ENCODE measurements at regions not wholly inside any gene's neighbourhood (a gene's known extent, or its start where the extent isn't known, plus 50 kb on each side); places are given as distances from the start of the nearest gene placed in this dataset.

DNA sequence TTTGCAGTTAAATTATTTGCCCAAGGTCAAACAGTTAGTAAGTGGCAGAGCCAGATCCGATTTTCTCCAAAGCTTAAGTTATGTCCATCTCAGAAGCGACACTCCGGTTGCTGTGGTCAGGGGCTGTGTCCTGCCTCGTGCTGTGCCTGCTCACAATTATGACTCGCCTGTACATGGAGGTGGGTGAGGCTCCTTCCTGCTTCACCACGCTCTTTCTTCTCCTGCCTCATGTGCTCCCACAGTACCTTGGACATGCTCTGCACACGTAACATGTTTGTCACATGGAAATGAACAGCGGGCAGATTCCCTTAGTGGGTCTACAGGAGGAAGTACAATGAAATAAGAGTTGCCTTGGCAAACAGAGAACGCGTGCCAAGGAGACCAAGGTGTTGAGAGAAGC, 62.2 kb upstream of the CCND2 start:
- Histone ChIP-seq H3K4me3 (ENCODE audit: low read length in 3 of 3) (no peak overlapping the region), H3K9me3 (ENCODE audit: control insufficient read depth in 3 of 3, low read length in 3 of 3) (no peaks in the 10 kb centered on the region), H3K27me3 (ENCODE audit: control insufficient read depth in 3 of 3, insufficient read depth in 3 of 3, low read length in 3 of 3) (peaks cover 4 to 27% (median 14%) of the 10 kb centered on the region in 3 donors), H3K4me1 (ENCODE audit: control insufficient read depth in 3 of 3, insufficient read depth in 3 of 3, low read length in 3 of 3) (no peaks in the 10 kb centered on the region), H3K27ac (ENCODE audit: low read depth, low read length) (no peak overlapping the region), H3K36me3 (ENCODE audit: control insufficient read depth in 3 of 3, insufficient read depth in 3 of 3, low read length in 3 of 3) (no peaks in the 10 kb centered on the region), H3K9ac (ENCODE audit: low read depth in 1 of 3, low read length in 3 of 3) (no peak overlapping the region)

DNA sequence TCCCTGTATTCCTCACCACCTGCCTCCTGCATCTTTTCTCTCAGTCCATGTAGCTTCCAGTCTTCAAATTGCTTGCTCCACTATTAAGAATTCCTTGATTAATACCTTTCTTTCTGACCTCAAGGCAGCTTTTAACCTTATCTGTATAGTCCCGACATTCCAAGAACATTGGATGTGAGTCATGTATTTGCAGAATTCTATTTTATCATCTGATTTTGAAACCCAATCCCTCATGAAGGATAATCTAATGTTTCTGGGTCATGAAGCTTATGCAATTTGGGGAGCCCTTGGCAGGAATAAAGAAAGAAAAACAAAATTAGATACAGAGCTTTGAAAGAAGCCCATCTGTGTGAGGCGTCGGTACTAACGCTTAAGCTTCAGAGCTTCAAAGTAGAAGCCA, 63.4 kb upstream of the CCND2 start:
- H3K9me3 ChIP-seq (ENCODE audit: control insufficient read depth in 3 of 3, low read length in 3 of 3) = no peaks in the 10 kb centered on the region
- H3K4me1 ChIP-seq (ENCODE audit: control insufficient read depth in 3 of 3, insufficient read depth in 3 of 3, low read length in 3 of 3) = no peaks in the 10 kb centered on the region
- no peak overlapping the region for H3K27ac ChIP-seq (ENCODE audit: low read depth, low read length)
- H3K9ac ChIP-seq (ENCODE audit: low read depth in 1 of 3, low read length in 3 of 3) = no peak overlapping the region
- H3K4me3 ChIP-seq (ENCODE audit: low read length in 3 of 3) = no peak overlapping the region
- no peaks in the 10 kb centered on the region for H3K36me3 ChIP-seq (ENCODE audit: control insufficient read depth in 3 of 3, insufficient read depth in 3 of 3, low read length in 3 of 3)
- peaks cover 8 to 29% (median 17%) of the 10 kb centered on the region in 3 donors for H3K27me3 ChIP-seq (ENCODE audit: control insufficient read depth in 3 of 3, insufficient read depth in 3 of 3, low read length in 3 of 3)

DNA sequence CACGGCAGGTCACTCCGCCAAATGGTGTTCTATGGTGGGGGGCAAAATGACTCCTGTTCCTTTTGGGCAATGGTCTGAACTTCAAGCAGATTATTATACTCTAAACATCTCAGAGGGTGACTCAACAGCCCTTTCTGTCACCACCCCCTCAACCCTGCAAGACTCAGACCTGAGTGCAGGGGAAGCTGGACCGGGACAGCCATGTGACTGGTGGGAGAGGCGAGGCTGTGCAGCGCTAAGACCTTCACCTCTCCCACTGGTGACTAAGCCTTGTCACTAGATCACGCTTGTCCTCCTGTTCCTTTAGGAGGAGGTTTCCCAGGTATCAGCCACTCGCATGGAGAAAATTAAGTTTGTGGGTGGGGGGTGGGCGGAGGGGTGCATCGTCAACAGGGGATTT, 67.1 kb upstream of the CCND2 start:
- H3K27ac ChIP-seq (ENCODE audit: low read depth, low read length) = no peak overlapping the region

DNA sequence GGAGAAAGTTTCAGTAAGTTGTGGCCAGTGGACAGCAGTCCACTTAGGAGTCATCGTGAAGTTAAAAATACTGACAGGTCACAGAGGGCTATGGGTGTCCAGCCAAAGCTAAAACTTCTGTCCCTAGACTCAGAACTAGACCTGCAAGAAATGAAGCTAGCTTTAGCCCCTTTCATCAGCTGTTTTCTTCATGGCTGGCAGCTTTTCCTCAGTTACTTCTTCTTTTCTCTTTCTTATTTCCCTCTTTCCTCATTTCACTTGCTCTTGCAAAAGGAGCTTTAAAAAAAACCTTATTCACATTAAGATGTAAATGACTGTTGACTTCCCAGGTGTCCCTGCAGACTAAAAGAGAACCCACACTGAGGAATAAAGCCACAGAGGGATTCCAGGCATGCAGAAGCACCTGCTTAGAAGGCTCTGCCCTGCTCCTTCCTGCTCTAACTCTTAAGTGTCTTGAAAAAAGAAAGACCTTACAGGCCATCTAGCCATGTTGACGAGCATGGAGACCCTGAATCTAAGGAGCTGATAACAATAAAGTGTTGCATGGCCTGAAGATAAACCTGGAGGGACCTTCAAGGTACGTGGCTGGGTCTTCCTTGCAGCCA, 69.7 kb upstream of the CCND2 start:
- H3K9me3 ChIP-seq (ENCODE audit: control insufficient read depth in 3 of 3, low read length in 3 of 3) = no peaks in the 10 kb centered on the region
- no peak overlapping the region for H3K27ac ChIP-seq (ENCODE audit: low read depth, low read length)
- H3K27me3 ChIP-seq (ENCODE audit: control insufficient read depth in 3 of 3, insufficient read depth in 3 of 3, low read length in 3 of 3) = peaks cover 5 to 33% (median 10%) of the 10 kb centered on the region in 3 donors
- no peak overlapping the region for H3K9ac ChIP-seq (ENCODE audit: low read depth in 1 of 3, low read length in 3 of 3)
- H3K4me1 ChIP-seq (ENCODE audit: control insufficient read depth in 3 of 3, insufficient read depth in 3 of 3, low read length in 3 of 3) = no peaks in the 10 kb centered on the region
- H3K36me3 ChIP-seq (ENCODE audit: control insufficient read depth in 3 of 3, insufficient read depth in 3 of 3, low read length in 3 of 3) = no peaks in the 10 kb centered on the region
- H3K4me3 ChIP-seq (ENCODE audit: low read length in 3 of 3) = no peak overlapping the region

More for the DNA sequence above, 67.1 kb upstream of the CCND2 start:
- Histone ChIP-seq H3K36me3 (ENCODE audit: control insufficient read depth in 3 of 3, insufficient read depth in 3 of 3, low read length in 3 of 3) (no peaks in the 10 kb centered on the region), H3K9ac (ENCODE audit: low read depth in 1 of 3, low read length in 3 of 3) (no peak overlapping the region), H3K9me3 (ENCODE audit: control insufficient read depth in 3 of 3, low read length in 3 of 3) (no peaks in the 10 kb centered on the region), H3K4me1 (ENCODE audit: control insufficient read depth in 3 of 3, insufficient read depth in 3 of 3, low read length in 3 of 3) (no peaks in the 10 kb centered on the region), H3K27me3 (ENCODE audit: control insufficient read depth in 3 of 3, insufficient read depth in 3 of 3, low read length in 3 of 3) (peaks cover 8 to 26% (median 13%) of the 10 kb centered on the region in 3 donors), H3K4me3 (ENCODE audit: low read length in 3 of 3) (no peak overlapping the region)

DNA sequence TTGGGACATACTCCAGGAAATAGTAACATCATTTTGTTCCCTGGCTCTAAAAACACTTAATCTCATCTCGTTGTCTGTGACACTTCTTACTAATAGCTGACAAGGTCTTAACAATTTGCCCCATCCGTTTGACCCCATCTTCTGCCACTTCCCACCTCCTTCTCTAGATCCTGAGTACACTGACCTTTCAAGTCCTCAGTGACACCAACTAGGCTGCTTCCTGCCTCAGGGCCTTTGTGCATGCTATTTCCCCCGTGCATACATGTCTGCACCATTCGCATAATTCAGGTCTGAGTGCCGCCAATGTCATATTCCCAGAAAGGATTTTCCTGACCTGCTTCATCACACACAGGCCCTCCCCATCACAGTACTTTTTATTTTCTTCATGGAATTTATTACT, 70.6 kb upstream of the CCND2 start:
- Histone ChIP-seq H3K36me3 (ENCODE audit: control insufficient read depth in 3 of 3, insufficient read depth in 3 of 3, low read length in 3 of 3) (no peaks in the 10 kb centered on the region), H3K4me1 (ENCODE audit: control insufficient read depth in 3 of 3, insufficient read depth in 3 of 3, low read length in 3 of 3) (no peaks in the 10 kb centered on the region), H3K27ac (ENCODE audit: low read depth, low read length) (no peak overlapping the region), H3K27me3 (ENCODE audit: control insufficient read depth in 3 of 3, insufficient read depth in 3 of 3, low read length in 3 of 3) (peaks cover 5 to 33% (median 10%) of the 10 kb centered on the region in 3 donors), H3K4me3 (ENCODE audit: low read length in 3 of 3) (no peak overlapping the region), H3K9me3 (ENCODE audit: control insufficient read depth in 3 of 3, low read length in 3 of 3) (no peaks in the 10 kb centered on the region), H3K9ac (ENCODE audit: low read depth in 1 of 3, low read length in 3 of 3) (no peak overlapping the region)

DNA sequence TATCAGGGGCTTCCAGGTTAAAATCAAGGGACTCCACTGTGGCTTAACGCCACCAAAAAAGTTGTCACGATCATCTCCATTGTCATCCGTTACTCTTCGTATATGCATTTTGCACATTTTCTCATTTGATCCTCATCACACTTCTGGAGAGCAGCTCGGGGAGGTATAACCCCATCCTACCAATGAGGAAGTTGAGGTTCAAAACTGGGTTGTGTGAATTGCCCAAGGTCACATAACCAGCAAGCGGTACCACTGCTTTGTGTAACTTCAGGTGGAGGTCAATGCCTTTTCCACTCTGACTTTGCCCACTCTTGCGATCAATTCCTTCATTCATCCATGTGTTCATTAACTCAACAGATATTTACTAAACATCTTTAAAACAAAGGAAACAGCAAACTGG, 71.1 kb upstream of the CCND2 start:
- Histone ChIP-seq H3K27ac (ENCODE audit: low read depth, low read length) (no peak overlapping the region), H3K9ac (ENCODE audit: low read depth in 1 of 3, low read length in 3 of 3) (no peak overlapping the region), H3K4me3 (ENCODE audit: low read length in 3 of 3) (no peak overlapping the region), H3K9me3 (ENCODE audit: control insufficient read depth in 3 of 3, low read length in 3 of 3) (no peaks in the 10 kb centered on the region), H3K36me3 (ENCODE audit: control insufficient read depth in 3 of 3, insufficient read depth in 3 of 3, low read length in 3 of 3) (no peaks in the 10 kb centered on the region), H3K27me3 (ENCODE audit: control insufficient read depth in 3 of 3, insufficient read depth in 3 of 3, low read length in 3 of 3) (peaks cover 5 to 29% (median 6%) of the 10 kb centered on the region in 3 donors), H3K4me1 (ENCODE audit: control insufficient read depth in 3 of 3, insufficient read depth in 3 of 3, low read length in 3 of 3) (no peaks in the 10 kb centered on the region)

DNA sequence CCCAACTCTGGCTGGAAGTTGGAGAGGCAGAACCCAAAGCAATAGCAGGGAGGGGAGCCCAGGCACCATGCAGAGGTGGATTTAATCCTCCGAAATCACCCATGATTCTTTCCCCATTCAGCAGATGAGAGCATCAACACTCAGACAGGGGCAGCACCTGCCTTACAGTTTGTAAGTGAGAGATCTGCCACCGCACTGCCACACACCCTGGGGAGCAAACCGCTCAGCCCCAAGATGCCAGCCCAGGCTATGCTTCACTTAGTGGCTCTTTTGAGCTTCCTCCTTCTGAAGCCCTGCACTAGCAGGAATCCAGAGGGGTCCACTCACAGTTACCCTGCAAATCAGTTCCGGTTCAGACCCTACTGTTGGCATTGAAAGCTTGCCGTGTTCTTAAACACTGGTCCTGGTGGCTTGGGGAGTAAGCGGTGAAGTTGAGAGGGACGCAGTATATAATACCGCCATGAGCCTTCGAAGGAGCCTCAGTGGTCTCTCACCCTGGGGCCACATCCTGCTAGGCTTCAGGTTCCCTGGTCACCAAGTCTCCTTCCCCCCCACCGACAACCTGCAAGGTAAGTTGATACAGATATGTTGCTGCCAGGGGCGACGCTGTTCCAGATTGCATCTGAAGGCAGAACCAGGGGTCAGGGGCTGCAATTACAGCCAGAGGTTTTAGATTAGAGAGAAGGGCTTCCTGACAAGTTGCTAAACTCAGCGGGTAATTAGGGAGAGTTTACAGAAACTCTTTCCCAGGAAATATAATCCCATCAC, 72.0 kb upstream of the CCND2 start:
- H3K27me3 ChIP-seq (ENCODE audit: control insufficient read depth in 3 of 3, insufficient read depth in 3 of 3, low read length in 3 of 3) = peaks cover 4 to 29% (median 5%) of the 10 kb centered on the region in 3 donors
- H3K4me3 ChIP-seq (ENCODE audit: low read length in 3 of 3) = no peak overlapping the region
- H3K27ac ChIP-seq (ENCODE audit: low read depth, low read length) = no peak overlapping the region
- no peaks in the 10 kb centered on the region for H3K4me1 ChIP-seq (ENCODE audit: control insufficient read depth in 3 of 3, insufficient read depth in 3 of 3, low read length in 3 of 3)
- no peaks in the 10 kb centered on the region for H3K9me3 ChIP-seq (ENCODE audit: control insufficient read depth in 3 of 3, low read length in 3 of 3)
- no peak overlapping the region for H3K9ac ChIP-seq (ENCODE audit: low read depth in 1 of 3, low read length in 3 of 3)
- H3K36me3 ChIP-seq (ENCODE audit: control insufficient read depth in 3 of 3, insufficient read depth in 3 of 3, low read length in 3 of 3) = no peaks in the 10 kb centered on the region

DNA sequence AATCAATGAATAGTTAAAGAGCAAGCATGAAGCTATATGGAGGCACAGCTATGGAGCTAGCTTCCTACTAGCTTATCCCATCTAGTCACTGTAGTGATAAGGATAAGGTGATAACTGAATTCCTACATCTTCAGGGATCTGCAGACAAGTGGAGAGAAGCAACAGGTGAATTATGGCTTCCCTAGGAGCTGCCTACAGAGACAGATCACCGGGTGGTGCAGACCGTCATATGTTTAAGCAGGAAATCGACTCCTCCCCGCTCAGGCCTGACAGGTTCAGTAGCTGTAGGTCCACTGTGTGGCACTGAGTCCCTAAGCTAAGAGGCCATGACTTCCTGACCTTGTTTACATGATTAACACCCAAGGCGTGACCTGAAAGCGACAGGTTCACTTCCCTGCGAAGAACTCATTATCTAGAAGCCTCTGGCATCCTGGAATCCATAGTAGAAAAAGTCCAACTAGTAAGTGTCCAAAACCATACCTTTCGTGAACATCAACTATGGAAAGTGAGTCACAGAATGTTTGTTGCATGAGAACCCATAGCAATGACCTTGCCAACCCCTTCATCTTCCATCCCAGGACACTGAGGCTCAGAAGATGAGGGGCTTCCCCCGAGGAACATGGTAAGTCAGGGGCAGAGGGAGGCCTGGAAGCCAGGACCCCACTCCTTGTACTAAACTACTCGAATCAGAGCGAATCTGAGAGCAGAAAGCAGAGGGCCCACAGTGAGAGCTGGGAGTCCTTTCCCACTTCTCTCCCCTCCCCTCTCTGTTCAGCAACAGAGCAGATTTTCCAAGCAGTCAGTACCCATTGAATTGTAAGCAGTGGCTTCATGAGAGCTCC, 75.4 kb upstream of the CCND2 start:
- Histone ChIP-seq H3K4me1 (ENCODE audit: control insufficient read depth in 3 of 3, insufficient read depth in 3 of 3, low read length in 3 of 3) (no peaks in the 10 kb centered on the region), H3K9me3 (ENCODE audit: control insufficient read depth in 3 of 3, low read length in 3 of 3) (no peaks in the 10 kb centered on the region), H3K36me3 (ENCODE audit: control insufficient read depth in 3 of 3, insufficient read depth in 3 of 3, low read length in 3 of 3) (no peaks in the 10 kb centered on the region), H3K27ac (ENCODE audit: low read depth, low read length) (no peak overlapping the region), H3K9ac (ENCODE audit: low read depth in 1 of 3, low read length in 3 of 3) (no peak overlapping the region), H3K4me3 (ENCODE audit: low read length in 3 of 3) (no peak overlapping the region), H3K27me3 (ENCODE audit: control insufficient read depth in 3 of 3, insufficient read depth in 3 of 3, low read length in 3 of 3) (peaks cover 0 to 32% (median under 1%) of the 10 kb centered on the region in 3 donors)

DNA sequence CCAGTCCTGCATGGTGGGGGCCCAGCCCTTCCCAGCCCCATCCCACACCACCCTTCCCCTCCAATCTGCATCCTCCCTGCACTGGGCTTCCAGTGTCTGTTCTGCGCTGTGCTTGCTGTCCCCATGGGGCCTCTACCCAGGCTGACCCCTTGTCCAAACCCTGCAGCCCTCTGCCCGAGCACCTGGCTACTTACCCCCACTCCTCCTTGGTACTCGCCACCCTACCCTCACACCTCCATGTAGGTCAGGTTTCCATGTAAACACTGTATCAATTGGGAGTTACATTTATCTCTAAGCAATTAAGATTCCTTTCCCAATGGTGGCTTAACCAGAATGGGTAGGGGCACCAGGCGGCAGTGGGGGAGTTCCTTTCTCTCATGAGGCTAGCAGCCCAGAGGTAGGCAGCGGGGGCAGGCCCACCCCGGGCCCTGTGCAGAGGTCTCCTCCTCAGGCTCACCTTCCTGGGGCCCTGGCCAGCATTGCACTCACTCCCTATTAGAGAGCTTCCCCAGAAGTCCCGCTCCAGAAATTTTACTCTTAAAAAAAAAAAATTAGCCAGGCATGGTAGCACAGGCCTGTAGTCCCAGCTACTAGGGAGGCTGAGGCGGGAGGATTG, 76.6 kb upstream of the CCND2 start:
- no peak overlapping the region for H3K9ac ChIP-seq (ENCODE audit: low read depth in 1 of 3, low read length in 3 of 3)
- H3K27me3 ChIP-seq (ENCODE audit: control insufficient read depth in 3 of 3, insufficient read depth in 3 of 3, low read length in 3 of 3) = peaks cover 0 to 28% (median 2%) of the 10 kb centered on the region in 3 donors
- no peak overlapping the region for H3K27ac ChIP-seq (ENCODE audit: low read depth, low read length)
- H3K9me3 ChIP-seq (ENCODE audit: control insufficient read depth in 3 of 3, low read length in 3 of 3) = no peaks in the 10 kb centered on the region
- no peak overlapping the region for H3K4me3 ChIP-seq (ENCODE audit: low read length in 3 of 3)
- H3K36me3 ChIP-seq (ENCODE audit: control insufficient read depth in 3 of 3, insufficient read depth in 3 of 3, low read length in 3 of 3) = no peaks in the 10 kb centered on the region
- no peaks in the 10 kb centered on the region for H3K4me1 ChIP-seq (ENCODE audit: control insufficient read depth in 3 of 3, insufficient read depth in 3 of 3, low read length in 3 of 3)

Data from skeletal muscle tissue (tissue), 3 donors.